Adrenal gland (tissue), 9 donors: ENCODE measurements at regions not wholly inside any gene's neighbourhood (a gene's known extent, or its start where the extent isn't known, plus 50 kb on each side); places are given as distances from the start of the nearest gene placed in this dataset.

ENCODE experiments used
- DNase-seq, 7 donors: peaks; one replicate each; pipeline ENCODE4 v3.0.0-alpha.2; 2019 to 2020
- H3K27ac ChIP-seq, 5 donors: fragments of 200-600 bp; sonication (generic) in 4 of 5; 1 replicate in 3 of 5; 2 replicates in 2 of 5; pipeline versions ENCODE4 v1.5.1 to v1.8.0; 2016 to 2020; ENCODE audit warnings: mild to moderate bottlenecking in 1 of 5
- H3K27me3 ChIP-seq: fragments of 200-600 bp; 2 replicates; pipeline ENCODE4 v1.8.0; 2021
- H3K36me3 ChIP-seq, 2 donors: fragments of 200-600 bp; replicated peaks in 1 of 2; 1 replicate in 1 of 2; 2 replicates in 1 of 2; pipeline versions ENCODE4 v1.5.1 to v1.8.0; 2018 to 2022
- H3K4me1 ChIP-seq, 2 donors: fragments of 200-600 bp; replicated peaks in 1 of 2; 1 replicate in 1 of 2; 2 replicates in 1 of 2; pipeline versions ENCODE4 v1.5.1 to v1.8.0; 2018 to 2021
- H3K4me3 ChIP-seq, 4 donors: fragments of 200-600 bp; sonication (generic) in 3 of 4; one replicate each; pipeline ENCODE4 v1.5.1; 2016 to 2018
- H3K9me3 ChIP-seq, 3 donors: fragments of 200-600 bp; sonication (generic) in 1 of 3; replicated peaks in 1 of 3; 1 replicate in 2 of 3; 2 replicates in 1 of 3; pipeline versions ENCODE4 v1.5.1 to v1.8.0; 2016 to 2021
- CTCF ChIP-seq, 6 experiments: fragments of 450-650 bp in 4 of 6; fragments of 200-600 bp in 2 of 6; sonication (generic) in 1 of 6; IDR thresholded peaks; 1 replicate in 5 of 6; 2 replicates in 1 of 6; pipeline versions ENCODE4 v1.5.1 to v1.8.0; 2016 to 2021; ENCODE audit warnings: antibody characterized with exemption in 6 of 6, mild to moderate bottlenecking in 2 of 6, moderate library complexity in 1 of 6
- POLR2A ChIP-seq, 2 donors: fragments of 450-650 bp; IDR thresholded peaks; one replicate each; pipeline ENCODE4 v1.6.1; 2017; ENCODE audit warnings: antibody characterized with exemption in 2 of 2, mild to moderate bottlenecking in 2 of 2, moderate library complexity in 1 of 2
- WGBS, 4 donors: extraction: QIAGEN DNeasy Blood & Tissue Kit in 2 of 4; methylation state at CpG; one replicate each; pipeline versions ENCODE4 v1.1.5 to v1.1.7; 2013 to 2017; 5-methylcytosine and 5-hydroxymethylcytosine counted together
- intact Hi-C, 2 donors: fragments of 100-400 bp; cut with DNase I; formaldehyde crosslinking; loops; one replicate each; pipeline versions ENCODE4 v1.14.1 to v1.15.0; 2022 to 2023
- donor health status: healthy with polysubstance abuse.
- donor health status: Bipolar disorder and iron deficiency.
- donor health status: DM: yes; HTN: yes; CAD: no.
- donor health status: DM: no; HTN: no; CAD: no.
- donor health status: DM: no; HTN: no; CAD: no.

GRCh38 chr12:74816398-74817175, 279.0 kb downstream of the ATXN7L3B start:
- no peaks in the 10 kb centered on the region for H3K4me1 ChIP-seq
- TF ChIP-seq POLR2A (IDR thresholded peaks at IDR 0.05) (no peak), CTCF (IDR thresholded peaks at IDR 0.05) (no peak)
- no peaks in the 10 kb centered on the region for H3K36me3 ChIP-seq
- intact Hi-C loops = no loop called here
- no peak overlapping the region for H3K4me3 ChIP-seq
- no peak overlapping the region for H3K27ac ChIP-seq
- WGBS, 4 donors = 70 to 89% (median 81%) methylated on average over 9 to 10 of the region's 10 CpGs
- no peaks in the 10 kb centered on the region for H3K27me3 ChIP-seq
- H3K9me3 ChIP-seq = no peaks in the 10 kb centered on the region
- no peak for DNase-seq

GRCh38 chr12:74817499-74817898, 279.9 kb downstream of the ATXN7L3B start:
- TF ChIP-seq POLR2A (IDR thresholded peaks at IDR 0.05) (no peak), CTCF (IDR thresholded peaks at IDR 0.05) (no peak)
- no peak for DNase-seq
- no peak overlapping the region for H3K27ac ChIP-seq
- no peak overlapping the region for H3K4me3 ChIP-seq
- intact Hi-C loops = no loop called here
- H3K4me1 ChIP-seq = no peaks in the 10 kb centered on the region
- WGBS, 4 donors = 92 to 98% (median 93%) methylated on average over 3 of the region's 3 CpGs; no CpG with 5 or more reads in 1 of the 4 donors
- H3K9me3 ChIP-seq = no peaks in the 10 kb centered on the region
- no peaks in the 10 kb centered on the region for H3K36me3 ChIP-seq
- H3K27me3 ChIP-seq = no peaks in the 10 kb centered on the region

GRCh38 chr12:74818412-74818811, 280.8 kb downstream of the ATXN7L3B start:
- H3K36me3 ChIP-seq = no peaks in the 10 kb centered on the region
- intact Hi-C loops = no loop called here
- DNase-seq = no peak
- 72 to 82% (median 77%) methylated on average over 2 of the region's 2 CpGs for WGBS, 4 donors
- H3K27ac ChIP-seq = no peak overlapping the region
- H3K4me3 ChIP-seq = no peak overlapping the region
- H3K4me1 ChIP-seq = no peaks in the 10 kb centered on the region
- no peaks in the 10 kb centered on the region for H3K27me3 ChIP-seq
- TF ChIP-seq POLR2A (IDR thresholded peaks at IDR 0.05) (no peak), CTCF (IDR thresholded peaks at IDR 0.05) (no peak)
- H3K9me3 ChIP-seq = no peaks in the 10 kb centered on the region

GRCh38 chr12:74820324-74820723, 282.7 kb downstream of the ATXN7L3B start:
- H3K4me3 ChIP-seq = no peak overlapping the region
- no peaks in the 10 kb centered on the region for H3K4me1 ChIP-seq
- WGBS, 4 donors = 67 to 81% (median 74%) methylated on average over 1 of the region's 1 CpG
- intact Hi-C loops = no loop called here
- H3K9me3 ChIP-seq = no peaks in the 10 kb centered on the region
- no peak for TF ChIP-seq CTCF (IDR thresholded peaks at IDR 0.05)
- DNase-seq = no peak
- H3K27ac ChIP-seq = no peak overlapping the region
- no peaks in the 10 kb centered on the region for H3K27me3 ChIP-seq
- H3K36me3 ChIP-seq = no peaks in the 10 kb centered on the region
